GM21447 (cell line): ENCODE measurements at regions not wholly inside any gene's neighbourhood (a gene's known extent, or its start where the extent isn't known, plus 50 kb on each side); places are given as distances from the start of the nearest gene placed in this dataset.
"Not testable (repeated sequence)": the region's sequence is repeated elsewhere in the genome, so short reads cannot be mapped to it uniquely, and the experiment has no call there.

Experiments used
- ATAC-seq: cut with Tn5 transposase; IDR thresholded peaks from one replicate; pipeline ENCODE4 v1.9.1; 2021; ENCODE audit not compliant: unreplicated experiment

DNA sequence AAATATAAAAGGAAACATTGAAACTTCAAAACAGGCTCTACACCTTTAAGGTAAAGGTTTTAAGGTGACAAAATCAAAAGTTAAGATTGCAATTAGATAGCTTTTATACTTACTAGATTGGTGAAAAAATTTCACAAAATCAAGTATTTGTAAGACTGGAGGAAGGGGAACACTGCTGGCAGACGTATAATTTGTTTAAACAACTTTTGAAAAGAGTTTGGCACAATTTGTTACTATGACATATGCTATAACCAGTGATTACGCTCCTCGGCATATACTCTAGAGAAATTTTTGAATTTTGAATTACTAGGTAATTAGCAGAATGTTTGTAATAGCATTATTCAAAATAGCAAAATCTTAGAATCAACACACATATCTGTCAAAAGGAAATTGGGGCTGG lies 425.0 kb downstream of the LRRIQ3 start:
- ATAC-seq, result no peak

DNA sequence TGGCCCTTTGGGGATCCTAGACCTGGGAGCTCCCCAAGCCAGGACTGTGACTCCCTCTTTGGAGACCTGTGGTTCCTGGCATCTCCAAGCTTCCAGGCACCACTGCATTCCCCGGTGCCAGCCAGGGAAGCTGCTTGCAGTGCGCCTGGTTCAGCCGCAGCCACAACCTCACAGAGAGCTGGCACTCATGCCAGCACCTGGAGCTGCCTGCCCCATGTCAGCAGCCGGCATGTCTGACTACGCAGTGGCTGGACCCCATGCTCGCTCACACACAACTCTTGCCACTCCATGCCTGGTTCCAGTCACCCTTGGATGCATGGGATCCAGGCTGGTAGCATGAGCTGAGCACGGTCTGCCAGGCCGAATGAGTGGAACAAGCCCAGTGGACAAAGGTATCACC lies 426.6 kb downstream of the LRRIQ3 start:
- ATAC-seq, result no peak

GRCh38 chr1:73770109-73770905 lies 427.7 kb downstream of the LRRIQ3 start:
- no peak for ATAC-seq

DNA sequence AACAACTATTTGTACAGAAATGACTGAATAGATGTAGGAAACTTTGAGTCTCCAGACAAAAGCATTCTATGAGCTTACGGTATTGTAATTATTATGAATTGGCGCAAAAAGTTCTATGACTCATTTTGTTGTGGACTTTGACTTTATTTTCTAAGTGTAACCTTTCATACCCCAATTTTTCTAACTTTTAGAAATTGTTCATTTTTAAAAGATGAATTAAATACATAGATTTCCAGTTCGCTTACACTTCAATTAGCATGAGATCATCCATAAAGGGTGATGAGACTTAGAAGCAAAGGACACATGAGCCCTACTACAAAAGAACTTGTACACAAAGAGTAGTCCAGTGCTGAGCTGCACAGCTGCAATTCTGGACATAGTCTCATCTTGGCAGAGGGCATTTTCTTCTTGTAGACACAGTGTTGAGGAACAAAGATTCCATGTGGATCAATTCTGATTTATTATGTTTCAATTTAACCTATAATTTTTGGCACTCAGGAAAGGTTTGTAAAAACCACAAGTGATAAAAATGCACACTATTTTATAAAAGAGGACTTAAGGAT lies 431.1 kb downstream of the LRRIQ3 start:
- ATAC-seq, result no peak

GRCh38 chr1:73765551-73766233 lies 432.3 kb downstream of the LRRIQ3 start:
- no peak for ATAC-seq

DNA sequence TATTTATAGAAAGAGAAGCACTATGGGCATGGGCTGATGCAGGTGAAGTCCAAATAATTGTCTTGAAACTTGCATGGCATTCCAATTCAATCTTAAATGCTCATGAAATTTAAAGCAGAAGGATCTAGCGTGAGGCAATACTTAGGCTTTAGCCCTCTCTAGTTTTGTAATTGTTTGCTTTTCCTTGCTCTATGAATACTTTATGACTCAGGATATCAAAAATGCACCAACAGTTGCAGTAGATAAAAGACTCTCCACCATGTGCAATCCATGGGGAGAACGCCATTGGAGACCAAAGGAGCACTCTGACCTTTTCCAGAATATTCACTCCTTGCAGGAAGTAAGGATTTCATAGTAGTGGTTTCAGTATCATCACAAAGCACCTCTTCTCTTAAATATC lies 436.4 kb downstream of the LRRIQ3 start:
- no peak for ATAC-seq

GRCh38 chr1:73759011-73759410 lies 439.0 kb downstream of the LRRIQ3 start:
- ATAC-seq, result no peak

DNA sequence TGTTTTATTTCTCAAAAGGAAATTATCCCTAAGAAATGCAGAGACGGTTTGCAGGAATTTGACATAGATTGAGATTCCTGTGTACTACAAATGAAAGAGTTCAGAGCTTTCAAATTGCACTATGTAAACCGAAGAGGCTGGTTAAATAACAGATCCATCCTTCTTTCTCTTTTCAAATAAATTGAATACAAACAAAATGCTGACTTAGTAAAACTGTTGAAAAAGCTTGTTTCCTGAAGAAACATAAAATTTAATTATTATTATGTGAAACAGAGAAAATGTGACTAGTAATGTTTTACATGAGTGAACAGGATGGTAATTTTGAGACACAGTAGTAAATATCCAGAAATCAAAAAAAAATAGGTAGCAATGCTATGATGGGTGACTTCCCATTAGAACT lies 441.2 kb downstream of the LRRIQ3 start:
- ATAC-seq, result no peak

DNA sequence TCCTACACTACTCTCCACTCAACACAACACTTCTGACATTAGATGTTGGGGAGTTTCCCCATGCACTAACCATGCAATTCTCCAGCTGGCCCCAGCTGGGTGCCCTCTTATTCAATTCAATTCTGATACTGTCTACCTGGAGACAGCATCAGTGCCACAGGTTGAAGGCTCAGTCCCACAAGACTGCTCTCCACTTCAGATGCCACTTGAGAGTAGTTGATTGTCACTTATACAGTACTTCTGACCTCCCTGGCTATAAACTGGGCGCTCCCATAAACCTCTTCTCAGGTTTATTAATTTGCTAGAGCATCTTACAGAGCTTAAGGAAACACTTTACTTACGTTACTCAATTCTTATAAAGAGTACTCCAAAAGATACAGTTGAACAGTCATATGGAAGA lies 442.3 kb downstream of the LRRIQ3 start:
- no peak for ATAC-seq

GRCh38 chr1:73749996-73750395 lies 448.0 kb downstream of the LRRIQ3 start:
- no peak for ATAC-seq

DNA sequence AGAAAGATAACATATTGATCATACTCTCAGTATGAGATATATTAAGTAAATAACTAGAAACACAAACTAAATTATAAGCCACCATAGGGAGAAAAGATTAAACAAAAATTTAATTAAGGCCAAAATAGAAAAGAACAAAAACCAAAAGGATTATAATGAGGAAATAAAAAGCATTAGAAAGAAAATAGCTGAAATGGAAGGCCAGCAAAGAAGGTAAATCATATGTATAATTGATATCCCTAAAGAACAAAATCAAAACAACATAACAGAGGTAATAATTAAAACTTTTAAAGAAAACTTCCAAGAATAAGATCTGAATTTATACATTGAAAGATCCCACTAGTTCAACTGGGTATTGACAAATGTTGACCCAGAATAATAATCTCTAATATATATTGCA lies 453.0 kb downstream of the LRRIQ3 start:
- no peak for ATAC-seq

- ATAC-seq, result no peak
Observed at GRCh38 chr1:73736125-73736524, 461.9 kb downstream of the LRRIQ3 start.

DNA sequence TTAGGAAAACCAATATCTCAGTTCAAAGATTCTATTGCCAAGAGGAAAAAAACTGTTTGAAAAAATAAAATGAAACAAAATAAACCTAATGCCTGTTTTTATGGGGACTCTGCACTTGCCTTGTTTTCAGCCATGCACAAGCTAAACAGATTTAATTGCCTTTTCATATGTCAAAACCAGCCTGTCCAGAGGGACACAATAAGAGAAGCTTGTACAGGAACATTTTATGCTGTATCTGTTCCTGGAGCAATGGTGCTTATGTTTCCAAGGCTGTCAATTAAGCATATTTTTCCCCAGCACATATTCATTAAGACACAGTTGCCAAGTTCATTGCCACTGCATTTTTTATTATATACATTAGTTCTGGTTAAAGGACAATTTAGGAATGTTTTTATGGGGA lies 470.9 kb downstream of the LRRIQ3 start:
- ATAC-seq, result no peak

DNA sequence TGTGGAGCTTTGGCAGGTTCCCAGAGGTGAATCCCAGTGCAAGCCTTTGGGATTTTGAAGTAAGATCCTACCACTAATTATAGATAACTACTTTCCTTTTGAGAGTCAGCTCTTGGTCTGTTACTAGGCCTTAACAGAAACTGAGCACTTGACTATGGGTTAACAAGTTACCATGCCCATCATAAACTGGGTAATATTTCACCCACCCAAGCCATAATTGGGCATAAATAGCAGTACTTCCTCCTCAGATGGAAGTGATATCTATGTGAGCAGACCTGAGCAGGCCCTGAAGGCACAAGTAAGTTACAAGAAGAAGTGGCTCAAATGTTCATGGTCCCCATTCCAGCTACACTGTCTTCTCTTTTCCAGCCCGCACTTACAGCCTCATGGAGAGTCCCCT lies 475.9 kb downstream of the LRRIQ3 start:
- no peak for ATAC-seq

DNA sequence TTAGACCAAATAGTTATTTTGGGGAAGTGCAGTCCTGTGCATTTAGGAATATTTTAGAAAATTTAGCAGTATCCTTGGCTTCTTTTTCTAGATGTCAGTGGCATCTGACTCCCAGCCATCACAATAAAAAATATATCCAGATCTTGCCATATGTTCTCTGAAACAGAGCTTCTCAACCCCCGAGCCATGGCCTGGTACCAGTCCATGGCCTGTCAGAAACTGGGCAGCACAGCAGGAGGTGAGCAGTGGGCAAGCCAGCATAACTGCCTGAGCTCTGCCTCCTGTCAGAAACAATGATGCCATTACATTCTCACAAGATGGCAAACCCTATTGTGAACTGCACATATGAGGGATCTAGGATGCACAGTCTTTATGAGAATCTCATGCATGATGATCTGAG lies 480.0 kb downstream of the LRRIQ3 start:
- ATAC-seq, result no peak

GRCh38 chr1:73711089-73711488 lies 486.9 kb downstream of the LRRIQ3 start:
- ATAC-seq, result no peak

DNA sequence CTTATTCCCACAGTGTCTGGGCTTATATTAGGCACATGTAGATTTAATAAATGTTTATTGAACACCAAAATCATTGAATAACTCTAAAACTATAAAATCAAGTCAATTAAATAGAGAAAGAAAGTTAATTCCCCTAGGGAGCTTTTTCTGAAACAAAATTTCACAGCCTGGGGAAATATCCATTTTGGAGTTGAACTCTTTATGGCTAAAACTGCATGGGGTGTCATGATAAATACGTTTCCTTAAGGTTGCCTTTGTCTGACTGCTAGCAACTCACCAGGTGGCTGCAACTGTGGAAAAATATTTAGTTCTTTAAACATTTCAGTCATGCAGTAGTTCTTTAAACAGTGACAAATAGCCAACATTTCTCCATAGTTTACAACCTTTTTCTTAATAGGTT lies 496.1 kb downstream of the LRRIQ3 start:
- ATAC-seq, result no peak

DNA sequence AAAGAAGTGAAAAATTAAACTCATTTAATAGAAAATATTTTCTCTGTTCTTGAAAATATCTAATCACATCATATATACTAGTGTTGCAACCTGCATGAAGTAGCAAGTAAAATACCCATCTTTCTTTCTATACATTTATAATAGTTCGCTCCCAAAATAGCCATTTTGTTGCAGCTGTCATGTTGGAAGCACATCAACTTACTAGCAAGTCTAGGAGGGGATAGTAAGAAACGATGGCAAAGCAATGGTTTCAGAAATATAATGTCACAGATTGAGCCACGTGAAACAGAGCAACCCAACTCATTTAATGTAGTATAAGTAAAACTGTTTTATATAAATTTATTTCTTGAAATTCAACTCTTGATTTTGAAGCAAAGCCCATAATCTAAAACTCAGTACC lies 521.8 kb downstream of the LRRIQ3 start:
- ATAC-seq, result no peak

GRCh38 chr1:73674945-73675561 lies 522.9 kb downstream of the LRRIQ3 start:
- ATAC-seq, result peak; percentile 68

- ATAC-seq, result no peak
Observed at GRCh38 chr1:73673971-73674370, 524.0 kb downstream of the LRRIQ3 start.

DNA sequence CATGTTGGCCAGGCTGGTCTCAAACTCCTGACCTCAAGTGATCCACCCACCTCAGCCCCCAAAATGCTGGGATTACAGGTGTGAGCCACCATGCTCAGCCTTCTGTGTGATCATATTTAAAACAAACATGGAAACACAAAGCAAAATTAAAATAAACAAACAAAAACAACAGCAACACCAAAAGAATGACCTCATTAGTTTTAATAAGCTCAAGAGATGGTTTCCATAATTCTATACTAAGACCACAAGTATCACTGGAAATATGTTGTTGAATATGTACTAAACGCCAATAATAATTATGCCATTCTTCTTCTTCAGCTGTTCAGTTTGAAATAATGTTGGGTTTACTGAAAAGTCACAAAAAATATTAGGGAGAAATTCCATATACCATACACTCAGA lies 526.4 kb downstream of the LRRIQ3 start:
- no peak for ATAC-seq

DNA sequence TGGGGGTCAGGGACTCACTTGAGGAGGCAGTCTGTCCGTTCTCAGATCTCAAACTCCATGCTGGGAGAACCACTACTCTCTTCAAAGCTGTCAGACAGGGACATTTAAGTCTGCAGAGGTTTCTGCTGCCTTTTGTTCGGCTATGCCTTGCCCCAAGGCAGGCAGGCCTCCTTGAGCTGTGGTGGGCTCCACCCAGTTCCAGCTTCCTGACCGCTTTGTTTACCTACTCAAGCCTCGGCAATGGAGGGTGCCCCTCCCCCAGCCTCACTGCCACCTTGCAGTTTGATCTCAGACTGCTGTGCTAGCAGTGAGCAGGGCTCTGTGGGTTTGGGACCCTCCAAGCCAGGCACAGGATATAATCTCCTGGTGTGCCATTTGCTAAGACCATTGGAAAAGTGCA lies 530.0 kb downstream of the LRRIQ3 start:
- ATAC-seq, result not testable (repeated sequence)
